DMS53 treated with DMSO at 0.1 percent for 48 hours (cell line): ENCODE measurements at regions not wholly inside any gene's neighbourhood (a gene's known extent, or its start where the extent isn't known, plus 50 kb on each side); places are given as distances from the start of the nearest gene placed in this dataset.
"Not testable (repeated sequence)": the region's sequence is repeated elsewhere in the genome, so short reads cannot be mapped to it uniquely, and the experiment has no call there.

ENCODE experiments used
- DNase-seq: peaks from one replicate; lab custom pipeline; 2025; ENCODE audit not compliant: unreplicated experiment; lab: John Stamatoyannopoulos, UW

GRCh38 chr2:226478109-226478809 lies 321.4 kb downstream of the IRS1 start:
- DNase-seq, result no peak

GRCh38 chr2:226477221-226478108 lies 322.2 kb downstream of the IRS1 start:
- DNase-seq, result no peak

DNA sequence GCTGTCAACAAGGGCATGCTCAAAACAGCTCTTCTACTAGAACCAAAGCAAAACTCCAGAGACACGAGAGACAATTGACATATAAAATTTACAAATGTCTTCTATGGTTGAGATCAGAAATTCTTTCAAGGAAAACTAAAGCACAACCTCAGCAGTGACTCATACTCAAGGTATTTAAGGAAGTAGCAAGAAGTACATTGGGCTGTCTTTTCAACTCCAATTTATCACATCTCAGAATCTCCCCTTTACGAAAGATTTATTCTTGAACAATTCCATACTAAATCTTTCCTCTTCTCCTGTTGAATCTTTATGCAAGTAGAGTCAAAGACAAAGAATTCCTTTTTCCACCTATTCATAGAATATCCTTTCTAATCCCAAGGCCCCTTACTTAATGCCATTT lies 324.0 kb downstream of the IRS1 start:
- no peak for DNase-seq

- no peak for DNase-seq
These were observed 325.5 kb downstream of the IRS1 start for GRCh38 chr2:226474131-226474530.

- DNase-seq, result no peak
These were observed 327.6 kb downstream of the IRS1 start for GRCh38 chr2:226471987-226472470.

DNA sequence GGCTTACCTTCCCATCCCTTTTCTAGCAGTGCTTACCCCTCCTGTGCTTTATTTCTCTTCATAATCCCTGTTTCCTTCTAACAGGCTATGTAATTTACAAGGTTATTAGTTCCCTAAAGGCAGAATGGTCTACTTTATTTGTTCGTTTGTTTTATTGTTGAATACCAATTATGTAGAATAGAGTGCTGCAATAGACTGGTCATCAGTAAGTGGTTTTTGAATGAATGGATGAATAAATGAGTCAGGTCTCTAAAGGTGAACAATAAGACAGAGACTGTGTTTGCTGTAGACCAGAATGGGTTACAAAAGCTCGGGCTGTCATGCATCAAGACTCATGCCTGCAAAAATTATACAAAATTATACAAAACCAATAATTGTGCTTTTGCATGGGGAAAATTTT lies 332.0 kb downstream of the IRS1 start:
- DNase-seq, result no peak

GRCh38 chr2:226467221-226467620 lies 332.4 kb downstream of the IRS1 start:
- no peak for DNase-seq

DNA sequence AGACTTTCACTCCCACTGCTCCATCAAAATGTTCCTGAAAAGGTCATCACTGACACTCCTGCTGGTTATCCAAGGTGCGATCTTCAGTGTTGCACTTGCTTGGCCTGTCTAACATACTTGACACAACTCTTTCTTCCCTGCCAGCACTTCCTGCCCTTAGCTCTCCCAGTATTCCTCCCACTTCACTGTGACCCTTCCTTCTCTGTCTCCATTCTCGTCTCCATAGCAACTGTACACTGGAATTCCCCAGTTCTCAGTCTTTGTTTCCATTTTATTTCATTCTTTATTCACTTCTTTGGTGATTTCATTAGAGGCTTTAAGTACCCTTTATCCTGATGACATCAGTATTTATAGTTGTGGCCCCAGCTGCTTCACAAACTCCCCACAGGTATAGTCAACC lies 333.0 kb downstream of the IRS1 start:
- DNase-seq, result no peak

DNA sequence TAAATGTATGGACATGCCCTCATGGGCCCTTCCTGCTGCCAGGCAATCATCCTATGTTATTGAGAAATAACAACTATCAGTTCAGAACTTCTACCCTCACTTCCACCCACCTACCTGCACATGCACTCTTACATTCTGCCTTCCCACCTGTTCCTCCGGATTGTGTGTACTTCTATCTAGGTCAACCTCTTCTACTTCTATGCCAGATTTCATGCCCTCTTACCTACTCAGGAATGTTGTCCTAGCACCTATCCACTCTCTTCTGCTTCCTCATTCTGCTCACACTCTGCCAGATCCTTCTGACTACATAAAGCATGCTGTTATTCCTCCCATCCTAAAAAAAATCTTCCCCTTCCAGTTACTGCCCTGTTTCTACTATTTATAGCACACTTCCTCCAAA lies 333.5 kb downstream of the IRS1 start:
- DNase-seq, result no peak

- no peak for DNase-seq
These were observed 335.2 kb downstream of the IRS1 start for GRCh38 chr2:226464380-226464779.

GRCh38 chr2:226463154-226463553 lies 336.5 kb downstream of the IRS1 start:
- no peak for DNase-seq

GRCh38 chr2:226461981-226462380 lies 337.6 kb downstream of the IRS1 start:
- no peak for DNase-seq

GRCh38 chr2:226456144-226456543 lies 343.5 kb downstream of the IRS1 start:
- not testable (repeated sequence) for DNase-seq

GRCh38 chr2:226452768-226453167 lies 346.9 kb downstream of the IRS1 start:
- no peak for DNase-seq

DNA sequence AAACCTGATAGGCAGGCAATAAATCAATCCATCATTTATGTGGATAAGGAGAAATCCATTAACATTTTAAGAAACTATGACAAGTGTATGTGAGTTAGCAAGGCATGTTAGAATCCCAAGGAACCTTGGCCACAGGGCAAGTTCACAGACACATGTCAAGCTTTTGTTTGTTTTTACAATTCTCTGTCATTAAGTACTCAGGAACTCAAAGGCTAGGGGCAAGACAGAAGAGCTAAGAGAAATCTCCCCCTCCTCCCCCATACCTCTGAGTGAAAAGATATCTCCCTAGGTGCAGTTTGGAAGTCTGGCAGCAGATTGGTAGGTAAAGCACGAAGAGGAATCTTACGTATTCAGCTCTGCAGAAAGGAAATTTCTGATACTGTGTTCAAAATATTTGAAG lies 348.1 kb downstream of the IRS1 start:
- DNase-seq, result no peak

- DNase-seq, result no peak
These were observed 349.5 kb downstream of the IRS1 start for GRCh38 chr2:226450141-226450540.

DNA sequence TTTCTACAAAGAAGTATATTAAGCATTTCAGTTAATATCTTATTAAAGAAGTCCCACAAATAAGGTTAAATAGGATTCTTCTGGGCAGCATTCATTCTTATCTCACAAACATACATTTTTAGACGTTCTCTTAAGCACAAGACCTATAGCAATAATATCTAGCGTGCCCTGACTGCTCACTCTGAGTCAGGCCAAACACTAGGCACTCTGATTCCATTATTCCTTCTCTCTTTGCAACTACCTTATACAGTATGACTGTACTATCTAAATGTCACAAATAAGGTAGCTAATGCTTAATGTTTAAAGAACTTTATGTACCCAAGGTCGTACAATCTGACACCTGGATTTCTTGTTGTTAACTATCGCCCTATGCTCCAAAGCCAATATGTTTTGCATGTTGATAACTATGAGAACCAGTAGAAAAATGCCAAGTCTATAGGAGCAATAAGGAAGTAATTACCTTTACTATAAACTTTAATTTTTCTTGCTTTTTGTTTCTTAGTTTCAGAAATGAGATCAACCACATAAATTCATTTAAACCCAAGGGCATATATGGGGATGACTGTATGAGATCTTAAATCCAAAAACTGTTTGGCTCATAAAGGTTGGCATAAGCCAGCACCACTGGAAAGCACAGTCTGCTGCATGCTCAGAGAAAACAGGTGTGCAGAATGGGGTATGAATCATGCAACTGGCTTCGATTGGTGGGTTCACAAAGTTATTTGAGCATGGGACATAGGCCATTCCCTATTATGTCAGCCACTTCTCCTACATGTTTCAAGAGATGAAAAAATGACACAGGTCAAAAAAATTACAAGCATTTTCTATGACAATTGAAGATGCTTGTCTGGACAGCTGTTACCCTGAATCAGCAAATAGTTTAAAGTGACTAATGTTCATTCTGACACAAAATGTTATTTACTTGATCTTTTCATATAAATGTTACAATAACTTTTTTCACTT lies 352.0 kb downstream of the IRS1 start:
- DNase-seq, result no peak

DNA sequence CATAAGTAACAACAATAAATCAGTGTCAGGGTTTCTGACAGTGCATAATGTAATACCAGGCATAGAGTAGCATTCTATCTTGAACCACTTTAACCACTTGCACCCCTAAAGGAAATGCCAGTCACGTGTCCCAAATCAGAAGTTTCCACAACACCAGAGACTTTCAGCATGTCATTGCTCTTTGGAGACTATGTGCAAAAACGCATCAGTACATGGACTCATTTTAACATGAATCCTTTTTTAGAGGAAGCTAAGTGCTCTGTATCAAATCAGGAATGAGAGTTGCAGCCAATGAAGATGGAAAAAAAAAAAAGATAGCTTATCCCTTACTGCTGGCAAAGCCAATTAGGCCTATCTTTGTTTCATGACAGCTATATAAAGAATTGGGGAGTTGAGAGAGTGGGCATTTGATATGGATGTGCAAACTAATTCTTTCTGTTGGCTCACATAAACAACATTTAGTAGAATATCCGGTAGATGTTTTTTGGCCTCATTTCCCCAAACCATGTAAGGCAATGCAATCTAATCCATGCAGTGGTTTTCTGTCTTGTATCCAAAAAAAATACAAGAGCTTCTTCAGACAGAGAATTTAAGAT lies 353.1 kb downstream of the IRS1 start:
- DNase-seq, result no peak

GRCh38 chr2:226445216-226445861 lies 354.3 kb downstream of the IRS1 start:
- DNase-seq, result no peak

GRCh38 chr2:226443112-226443511 lies 356.5 kb downstream of the IRS1 start:
- DNase-seq, result no peak
